ENCODE measurements at regions not wholly inside any gene's neighbourhood (a gene's known extent, or its start where the extent isn't known, plus 50 kb on each side); places are given as distances from the start of the nearest gene placed in this dataset.

GRCh38 chrX:150155436-150156035 lies 207.6 kb upstream of the MAMLD1 start:
- Histone ChIP-seq H4K91ac (ENCODE audit: low read length) (no peak overlapping the region), H2BK120ac (ENCODE audit: low read depth, low read length) (no peak overlapping the region), H3K27ac (ENCODE audit: low read length, poor library complexity, severe bottlenecking) (no peak overlapping the region), H3K14ac (ENCODE audit: low read length in 2 of 2) (no peak overlapping the region), H2BK15ac (ENCODE audit: low read depth, poor library complexity, severe bottlenecking) (no peak overlapping the region), H3K4me2 (ENCODE audit: low read length, poor library complexity, severe bottlenecking) (no peak overlapping the region), H2BK12ac (ENCODE audit: low read length in 2 of 2) (no peak overlapping the region), H3K4me3 (ENCODE audit: insufficient read depth in 1 of 2, low read depth in 1 of 2, low read length in 2 of 2) (no peak overlapping the region), H2BK5ac (ENCODE audit: low read depth, low read length, poor library complexity, severe bottlenecking) (no peak overlapping the region), H3K4ac (ENCODE audit: low read depth in 1 of 2, low read length in 2 of 2) (no peak overlapping the region), H3K4me1 (ENCODE audit: control insufficient read depth, insufficient read depth, low read depth, low read length) (peaks cover 9% of the 10 kb centered on the region), H2AFZ (ENCODE audit: low read depth, low read length) (no peak overlapping the region), H4K8ac (ENCODE audit: low read length) (no peak overlapping the region), H3K27me3 (ENCODE audit: control insufficient read depth in 1 of 2, insufficient read depth in 1 of 2, low read length in 2 of 2) (peaks cover 0 to 36% of the 10 kb centered on the region in 2 experiments), H3K36me3 (ENCODE audit: control insufficient read depth in 1 of 2, insufficient read depth in 2 of 2, low read depth in 1 of 2, low read length in 2 of 2) (no peaks in the 10 kb centered on the region), H3K23ac (ENCODE audit: low read length in 2 of 2) (no peak overlapping the region), H3K9me3 (ENCODE audit: control insufficient read depth, low read length) (no peaks in the 10 kb centered on the region), H2AK5ac (ENCODE audit: low read length, severe bottlenecking) (no peak overlapping the region), H3K79me1 (replicated peaks; ENCODE audit: low read length, poor library complexity, severe bottlenecking) (no peaks in the 10 kb centered on the region), H3K9ac (ENCODE audit: low read length) (peak overlapping the region; percentile 30), H3K18ac (ENCODE audit: low read depth in 1 of 2, low read length in 2 of 2) (peak overlapping the region in 1 of 2 experiments; percentile 48)
- peak; percentile 72 for DNase-seq
- 0% methylated on average over 2 of the region's 5 CpGs for WGBS

- Histone ChIP-seq H3K9me3 (ENCODE audit: control insufficient read depth, low read length) (no peaks in the 10 kb centered on the region), H4K91ac (ENCODE audit: low read length) (no peak overlapping the region), H2AFZ (ENCODE audit: low read depth, low read length) (no peak overlapping the region), H3K4me2 (ENCODE audit: low read length, poor library complexity, severe bottlenecking) (no peak overlapping the region), H3K4me3 (ENCODE audit: insufficient read depth in 1 of 2, low read depth in 1 of 2, low read length in 2 of 2) (no peak overlapping the region), H3K23ac (ENCODE audit: low read length in 2 of 2) (no peak overlapping the region), H3K79me1 (replicated peaks; ENCODE audit: low read length, poor library complexity, severe bottlenecking) (no peaks in the 10 kb centered on the region), H3K27ac (ENCODE audit: low read length, poor library complexity, severe bottlenecking) (no peak overlapping the region), H4K8ac (ENCODE audit: low read length) (no peak overlapping the region), H3K4me1 (ENCODE audit: control insufficient read depth, insufficient read depth, low read depth, low read length) (peaks cover 12% of the 10 kb centered on the region), H3K14ac (ENCODE audit: low read length in 2 of 2) (no peak overlapping the region), H2BK12ac (ENCODE audit: low read length in 2 of 2) (no peak overlapping the region), H3K36me3 (ENCODE audit: control insufficient read depth in 1 of 2, insufficient read depth in 2 of 2, low read depth in 1 of 2, low read length in 2 of 2) (no peaks in the 10 kb centered on the region), H3K9ac (ENCODE audit: low read length) (no peak overlapping the region), H3K4ac (ENCODE audit: low read depth in 1 of 2, low read length in 2 of 2) (no peak overlapping the region), H3K27me3 (ENCODE audit: control insufficient read depth in 1 of 2, insufficient read depth in 1 of 2, low read length in 2 of 2) (peaks cover 0 to 30% of the 10 kb centered on the region in 2 experiments), H2BK120ac (ENCODE audit: low read depth, low read length) (no peak overlapping the region), H2AK5ac (ENCODE audit: low read length, severe bottlenecking) (no peak overlapping the region), H2BK5ac (ENCODE audit: low read depth, low read length, poor library complexity, severe bottlenecking) (no peak overlapping the region), H3K18ac (ENCODE audit: low read depth in 1 of 2, low read length in 2 of 2) (no peak overlapping the region), H2BK15ac (ENCODE audit: low read depth, poor library complexity, severe bottlenecking) (no peak overlapping the region)
- no CpG with 5 or more reads among the region's 4 CpGs for WGBS
- DNase-seq = no peak
Measured at GRCh38 chrX:150156615-150157014, 206.5 kb upstream of the MAMLD1 start.

DNA sequence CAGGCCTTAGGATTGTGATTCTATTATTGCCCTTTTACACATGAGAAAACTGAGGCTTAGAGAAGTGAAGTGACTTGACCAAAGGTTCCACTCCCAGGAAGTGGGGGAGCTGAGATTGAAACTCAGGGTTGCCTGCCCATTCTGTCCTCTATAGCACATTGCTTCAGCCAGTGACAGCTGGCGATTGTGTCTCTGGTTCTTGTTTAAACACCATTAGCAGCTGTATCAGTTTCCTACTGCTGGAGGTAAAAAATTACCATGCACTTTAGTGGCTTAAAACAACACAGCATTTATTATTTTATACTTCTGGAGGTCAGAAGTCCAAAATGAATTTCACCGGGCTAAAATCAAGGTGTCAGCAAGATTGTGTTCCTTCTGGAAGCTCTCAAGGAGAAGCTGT lies 205.8 kb upstream of the MAMLD1 start:
- H3K79me1 ChIP-seq (replicated peaks; ENCODE audit: low read length, poor library complexity, severe bottlenecking) = no peaks in the 10 kb centered on the region
- WGBS = 40% methylated on average over 1 of the region's 2 CpGs
- no peak overlapping the region for H3K9ac ChIP-seq (ENCODE audit: low read length)
- no peak overlapping the region for H2AFZ ChIP-seq (ENCODE audit: low read depth, low read length)
- no peak overlapping the region for H4K8ac ChIP-seq (ENCODE audit: low read length)
- no peak overlapping the region for H3K14ac ChIP-seq (ENCODE audit: low read length in 2 of 2)
- H2BK15ac ChIP-seq (ENCODE audit: low read depth, poor library complexity, severe bottlenecking) = no peak overlapping the region
- no peak for DNase-seq
- no peak overlapping the region for H2AK5ac ChIP-seq (ENCODE audit: low read length, severe bottlenecking)
- peaks cover 0 to 24% of the 10 kb centered on the region in 2 experiments for H3K27me3 ChIP-seq (ENCODE audit: control insufficient read depth in 1 of 2, insufficient read depth in 1 of 2, low read length in 2 of 2)
- H3K4me3 ChIP-seq (ENCODE audit: insufficient read depth in 1 of 2, low read depth in 1 of 2, low read length in 2 of 2) = no peak overlapping the region
- H2BK120ac ChIP-seq (ENCODE audit: low read depth, low read length) = no peak overlapping the region
- H2BK12ac ChIP-seq (ENCODE audit: low read length in 2 of 2) = no peak overlapping the region
- no peak overlapping the region for H3K27ac ChIP-seq (ENCODE audit: low read length, poor library complexity, severe bottlenecking)
- no peaks in the 10 kb centered on the region for H3K9me3 ChIP-seq (ENCODE audit: control insufficient read depth, low read length)
- H2BK5ac ChIP-seq (ENCODE audit: low read depth, low read length, poor library complexity, severe bottlenecking) = no peak overlapping the region
- no peaks in the 10 kb centered on the region for H3K36me3 ChIP-seq (ENCODE audit: control insufficient read depth in 1 of 2, insufficient read depth in 2 of 2, low read depth in 1 of 2, low read length in 2 of 2)
- H3K4ac ChIP-seq (ENCODE audit: low read depth in 1 of 2, low read length in 2 of 2) = no peak overlapping the region
- no peak overlapping the region for H3K18ac ChIP-seq (ENCODE audit: low read depth in 1 of 2, low read length in 2 of 2)
- no peak overlapping the region for H3K4me2 ChIP-seq (ENCODE audit: low read length, poor library complexity, severe bottlenecking)
- H3K23ac ChIP-seq (ENCODE audit: low read length in 2 of 2) = no peak overlapping the region
- H4K91ac ChIP-seq (ENCODE audit: low read length) = no peak overlapping the region
- H3K4me1 ChIP-seq (ENCODE audit: control insufficient read depth, insufficient read depth, low read depth, low read length) = peaks cover 12% of the 10 kb centered on the region

DNA sequence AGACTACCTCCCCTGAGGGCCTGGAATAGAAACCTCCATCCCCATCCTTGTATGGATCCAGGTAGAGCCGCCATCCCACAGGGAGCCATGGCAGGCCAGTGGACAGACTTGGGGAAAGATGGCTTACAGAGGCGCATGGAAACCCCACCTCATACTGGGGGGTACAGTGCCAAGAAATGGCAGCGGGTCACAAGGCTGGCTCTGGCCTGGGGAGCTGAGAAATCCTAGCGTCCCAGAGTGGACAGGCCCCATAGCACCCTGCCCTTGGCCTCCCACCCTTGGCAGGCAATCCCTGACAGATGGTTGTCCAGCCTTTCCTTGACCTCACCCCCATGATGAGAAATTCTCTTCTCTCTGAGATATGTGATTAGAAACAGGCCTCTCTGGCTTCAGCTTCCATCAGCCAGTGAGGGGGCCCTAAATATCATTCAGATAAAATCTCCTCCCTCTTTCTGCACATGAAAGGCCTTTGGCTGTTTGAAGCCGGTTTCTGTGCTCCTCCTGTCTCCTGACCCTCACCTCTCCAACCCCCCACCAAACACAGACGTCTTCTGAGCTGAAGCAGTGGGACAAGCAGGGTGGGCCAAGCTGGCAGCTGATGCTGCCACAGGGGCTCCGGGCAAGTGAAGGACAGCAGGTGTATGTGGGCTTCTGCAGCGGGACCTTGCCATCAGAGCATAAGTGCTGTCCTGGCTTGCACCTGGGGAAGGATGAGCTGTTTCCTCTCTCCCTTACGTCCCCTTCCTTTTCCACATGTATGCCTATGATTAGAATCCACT lies 204.4 kb upstream of the MAMLD1 start:
- DNase-seq = no peak
- Histone ChIP-seq H3K27ac (ENCODE audit: low read length, poor library complexity, severe bottlenecking) (no peak overlapping the region), H4K8ac (ENCODE audit: low read length) (no peak overlapping the region), H2BK120ac (ENCODE audit: low read depth, low read length) (no peak overlapping the region), H3K79me1 (replicated peaks; ENCODE audit: low read length, poor library complexity, severe bottlenecking) (no peaks in the 10 kb centered on the region), H3K4me3 (ENCODE audit: insufficient read depth in 1 of 2, low read depth in 1 of 2, low read length in 2 of 2) (no peak overlapping the region), H2BK15ac (ENCODE audit: low read depth, poor library complexity, severe bottlenecking) (no peak overlapping the region), H3K9me3 (ENCODE audit: control insufficient read depth, low read length) (no peaks in the 10 kb centered on the region), H3K9ac (ENCODE audit: low read length) (no peak overlapping the region), H3K18ac (ENCODE audit: low read depth in 1 of 2, low read length in 2 of 2) (no peak overlapping the region), H2AK5ac (ENCODE audit: low read length, severe bottlenecking) (no peak overlapping the region), H3K4me2 (ENCODE audit: low read length, poor library complexity, severe bottlenecking) (no peak overlapping the region), H3K4me1 (ENCODE audit: control insufficient read depth, insufficient read depth, low read depth, low read length) (peaks cover 12% of the 10 kb centered on the region), H3K4ac (ENCODE audit: low read depth in 1 of 2, low read length in 2 of 2) (no peak overlapping the region), H3K23ac (ENCODE audit: low read length in 2 of 2) (no peak overlapping the region), H2BK12ac (ENCODE audit: low read length in 2 of 2) (no peak overlapping the region), H2AFZ (ENCODE audit: low read depth, low read length) (no peak overlapping the region), H2BK5ac (ENCODE audit: low read depth, low read length, poor library complexity, severe bottlenecking) (no peak overlapping the region), H3K27me3 (ENCODE audit: control insufficient read depth in 1 of 2, insufficient read depth in 1 of 2, low read length in 2 of 2) (peaks cover 0 to 22% of the 10 kb centered on the region in 2 experiments), H4K91ac (ENCODE audit: low read length) (no peak overlapping the region), H3K36me3 (ENCODE audit: control insufficient read depth in 1 of 2, insufficient read depth in 2 of 2, low read depth in 1 of 2, low read length in 2 of 2) (no peaks in the 10 kb centered on the region), H3K14ac (ENCODE audit: low read length in 2 of 2) (no peak overlapping the region)
- WGBS = 82% methylated on average over 7 of the region's 9 CpGs
